RWPE2 (cell line): ENCODE measurements at regions not wholly inside any gene's neighbourhood (a gene's known extent, or its start where the extent isn't known, plus 50 kb on each side); places are given as distances from the start of the nearest gene placed in this dataset.

Source experiments
- ATAC-seq: fragments of 200-7000 bp; cut with Tn5 transposase; 3 replicates; pipeline ENCODE4 v1.9.1; 2021; ENCODE audit warnings: low read depth
- DNase-seq: peaks from one replicate; pipeline ENCODE4 v3.0.0-alpha.2; 2020; ENCODE audit warnings: low spot score
- H3K27ac ChIP-seq: fragments of 450-650 bp; 2 replicates; pipeline ENCODE4 v1.5.1; 2017; ENCODE audit warnings: mild to moderate bottlenecking; ENCODE audit not compliant: poor library complexity, severe bottlenecking
- H3K27me3 ChIP-seq: fragments of 250-450 bp; sonication (Bioruptor Pico); 2 replicates; pipeline ENCODE4 v1.5.1; 2021; ENCODE audit warnings: mild to moderate bottlenecking, moderate library complexity; ENCODE audit not compliant: insufficient read depth, poor library complexity, severe bottlenecking
- H3K36me3 ChIP-seq: fragments of 250-450 bp; sonication (Bioruptor Pico); 2 replicates; pipeline ENCODE4 v1.5.1; 2020; ENCODE audit warnings: low read depth, mild to moderate bottlenecking, moderate library complexity
- H3K4me1 ChIP-seq: fragments of 250-450 bp; sonication (Bioruptor Pico); 2 replicates; pipeline ENCODE4 v1.5.1; 2021; ENCODE audit warnings: mild to moderate bottlenecking, moderate library complexity; ENCODE audit not compliant: insufficient read depth, poor library complexity, severe bottlenecking
- H3K4me3 ChIP-seq: fragments of 250-450 bp; sonication (Bioruptor Pico); 2 replicates; pipeline ENCODE4 v1.5.1; 2021; ENCODE audit warnings: mild to moderate bottlenecking, moderate library complexity; ENCODE audit not compliant: severe bottlenecking
- H3K9me3 ChIP-seq: fragments of 250-450 bp; sonication (Bioruptor Pico); 2 replicates; pipeline ENCODE4 v1.5.1; 2021; ENCODE audit warnings: mild to moderate bottlenecking, moderate library complexity; ENCODE audit not compliant: severe bottlenecking
- CTCF ChIP-seq: fragments of 450-650 bp; IDR thresholded peaks from one replicate; pipeline ENCODE4 v1.5.1; 2017; ENCODE audit warnings: mild to moderate bottlenecking, moderate library complexity; ENCODE audit not compliant: poor library complexity, severe bottlenecking

- no peak overlapping the region for H3K4me3 ChIP-seq
- ATAC-seq = no peak
- TF ChIP-seq CTCF = no peak
Measured at GRCh38 chr5:18202164-18202563, 567.9 kb downstream of the TAF11L14 start.

GRCh38 chr5:18203296-18203695, 569.0 kb downstream of the TAF11L14 start:
- Histone ChIP-seq H3K9me3 (no peaks in the 10 kb centered on the region), H3K36me3 (no peaks in the 10 kb centered on the region), H3K4me3 (no peak overlapping the region), H3K4me1 (no peaks in the 10 kb centered on the region), H3K27ac (no peak overlapping the region), H3K27me3 (no peaks in the 10 kb centered on the region)
- no peak for ATAC-seq
- TF ChIP-seq CTCF = no peak
- no peak for DNase-seq

More at GRCh38 chr5:18202164-18202563, 567.9 kb downstream of the TAF11L14 start:
- H3K27me3 ChIP-seq = no peaks in the 10 kb centered on the region
- no peaks in the 10 kb centered on the region for H3K36me3 ChIP-seq
- no peak overlapping the region for H3K27ac ChIP-seq
- peaks cover 4% of the 10 kb centered on the region for H3K9me3 ChIP-seq
- no peaks in the 10 kb centered on the region for H3K4me1 ChIP-seq
- DNase-seq = no peak

- Histone ChIP-seq H3K27me3 (no peaks in the 10 kb centered on the region), H3K4me1 (no peaks in the 10 kb centered on the region), H3K27ac (no peak overlapping the region), H3K36me3 (no peaks in the 10 kb centered on the region), H3K9me3 (no peaks in the 10 kb centered on the region), H3K4me3 (no peak overlapping the region)
- TF ChIP-seq CTCF = no peak
- DNase-seq (no peak), ATAC-seq (no peak)
Measured at GRCh38 chr5:18213666-18214065, 579.4 kb downstream of the TAF11L14 start.

DNA sequence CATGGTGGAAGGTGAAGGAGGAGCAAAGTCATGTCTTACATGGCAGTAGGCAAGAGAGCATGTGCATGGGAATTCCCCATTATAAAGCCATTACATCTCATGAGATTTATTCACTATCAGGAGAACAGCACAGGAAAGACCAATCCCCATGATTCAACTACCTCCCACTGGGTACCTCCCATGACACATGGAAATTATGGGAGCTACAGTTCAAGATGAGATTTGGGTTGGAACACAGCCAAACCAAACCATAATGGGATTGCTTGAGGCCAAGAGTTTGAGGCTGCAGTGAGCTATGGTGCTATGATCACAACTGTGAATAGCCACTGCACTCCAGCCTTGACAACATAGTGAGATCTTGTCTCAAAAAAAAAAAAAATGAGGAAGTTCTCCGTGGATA, 581.8 kb downstream of the TAF11L14 start:
- Histone ChIP-seq H3K4me3 (no peak overlapping the region), H3K36me3 (no peaks in the 10 kb centered on the region), H3K27me3 (no peaks in the 10 kb centered on the region), H3K27ac (no peak overlapping the region), H3K9me3 (peaks cover 3% of the 10 kb centered on the region), H3K4me1 (peaks cover 7% of the 10 kb centered on the region)
- ATAC-seq = no peak
- TF ChIP-seq CTCF = no peak
- DNase-seq = no peak

DNA sequence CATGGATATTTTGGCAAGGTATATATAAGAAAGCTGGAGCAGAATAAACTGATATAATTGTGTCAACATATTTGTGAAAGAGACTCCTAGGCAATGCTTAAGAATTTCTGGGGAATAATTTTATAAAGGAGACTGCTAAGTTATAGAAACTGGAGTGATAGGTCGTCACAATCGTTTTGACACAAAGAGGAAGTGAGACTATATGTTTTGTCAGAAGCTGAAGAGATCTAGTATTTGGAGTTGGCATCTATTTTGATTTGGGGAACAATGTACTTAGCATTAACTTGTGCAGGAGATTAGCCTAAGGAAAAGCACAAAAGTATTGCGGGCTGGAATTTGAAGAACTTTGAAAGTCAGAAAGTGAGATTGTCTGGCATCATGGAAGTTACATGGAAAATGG, 582.5 kb downstream of the TAF11L14 start:
- Histone ChIP-seq H3K27ac (no peak overlapping the region), H3K27me3 (no peaks in the 10 kb centered on the region), H3K4me3 (no peak overlapping the region), H3K4me1 (peaks cover 7% of the 10 kb centered on the region), H3K9me3 (peaks cover 3% of the 10 kb centered on the region), H3K36me3 (no peaks in the 10 kb centered on the region)
- no peak for TF ChIP-seq CTCF
- no peak for DNase-seq
- ATAC-seq = no peak
